ENCODE measurements at regions not wholly inside any gene's neighbourhood (a gene's known extent, or its start where the extent isn't known, plus 50 kb on each side); places are given as distances from the start of the nearest gene placed in this dataset.

- TF ChIP-seq HDAC1 (CRISPR knock-in tag; IDR thresholded peaks at IDR 0.05) (no peak), TOE1 (CRISPR knock-in tag; IDR thresholded peaks at IDR 0.05) (no peak), MED8 (CRISPR knock-in tag; IDR thresholded peaks at IDR 0.05; ENCODE audit: insufficient replicate concordance) (no peak), ZNF260 (CRISPR knock-in tag; IDR thresholded peaks at IDR 0.05; ENCODE audit: borderline replicate concordance, low read depth) (no peak)
Measured at GRCh38 chr11:104736502-104736901, 161.8 kb downstream of the CASP12 start (continued).

GRCh38 chr11:104734998-104735397 lies 163.3 kb downstream of the CASP12 start:
- no TSS peak for BruUV-seq (replicated peaks)
- Histone ChIP-seq H4K20me1 (ENCODE audit: insufficient read depth, low read length) (no peaks in the 10 kb centered on the region), H3K4me3 (replicated peaks in 1 of 3; ENCODE audit: insufficient read depth in 1 of 3, low read depth in 2 of 3, low read length in 3 of 3) (no peak overlapping the region), H3K9me3 (ENCODE audit: low read length) (no peaks in the 10 kb centered on the region), H3K9ac (ENCODE audit: insufficient read depth, low read depth, low read length) (no peak overlapping the region), H3K27me3 (ENCODE audit: control insufficient read depth in 1 of 2, insufficient read depth in 2 of 2, low read length in 2 of 2) (no peaks in the 10 kb centered on the region), H3K27ac (ENCODE audit: extremely low read length, insufficient read depth, low read length) (no peak overlapping the region), H2AFZ (ENCODE audit: low read length) (no peak overlapping the region), H3K79me2 (ENCODE audit: insufficient read depth, low read length) (no peaks in the 10 kb centered on the region), H3K4me2 (ENCODE audit: low read depth, low read length) (no peak overlapping the region), H3K36me3 (replicated peaks in 1 of 2; ENCODE audit: control insufficient read depth in 1 of 2, insufficient read depth in 2 of 2, low read length in 2 of 2) (no peaks in the 10 kb centered on the region), H3K4me1 (ENCODE audit: insufficient read depth, low read length) (no peaks in the 10 kb centered on the region)
- in situ Hi-C loops (cut with HindIII; ENCODE audit: extremely low pct_ligation_motif_present, low pct_unique_long_range_greater_than_20kb) (no loop called here), intact Hi-C loops (cut with micrococcal nuclease; ENCODE audit: unreplicated experiment) (no loop called here)
- ATAC-seq (no peak), DNase-seq (ENCODE audit: low spot score) (no peak), FAIRE-seq (no peak)
- POLR2A ChIA-PET, result no interaction called here
- TF ChIP-seq STAT5B (CRISPR knock-in tag; IDR thresholded peaks at IDR 0.05) (no peak), SOX6 (IDR thresholded peaks at IDR 0.05) (no peak), SOX6 (CRISPR knock-in tag; IDR thresholded peaks at IDR 0.05) (no peak), REXO4 (CRISPR knock-in tag; IDR thresholded peaks at IDR 0.05; ENCODE audit: borderline replicate concordance) (no peak), ZNF496 (CRISPR knock-in tag; IDR thresholded peaks at IDR 0.05; ENCODE audit: insufficient replicate concordance) (no peak), PRPF4 (IDR thresholded peaks at IDR 0.05; ENCODE audit: low read depth, low read length, poor library complexity, severe bottlenecking) (no peak), POLR2G (IDR thresholded peaks at IDR 0.05; ENCODE audit: low read depth, low read length) (no peak), NFRKB (IDR thresholded peaks at IDR 0.05) (no peak), NBN (conservative IDR thresholded peaks at IDR 0.05) (no peak), SP140L (CRISPR knock-in tag; IDR thresholded peaks at IDR 0.05; ENCODE audit: borderline replicate concordance) (no peak), ZNF761 (CRISPR knock-in tag; conservative IDR thresholded peaks at IDR 0.05) (no peak), SALL2 (CRISPR knock-in tag; IDR thresholded peaks at IDR 0.05) (no peak), ZNF10 (CRISPR knock-in tag; IDR thresholded peaks at IDR 0.05; ENCODE audit: borderline replicate concordance, low read depth) (no peak), HOXA7 (CRISPR knock-in tag; IDR thresholded peaks at IDR 0.05) (no peak), ZNF33B (CRISPR knock-in tag; IDR thresholded peaks at IDR 0.05) (no peak), HMG20A (CRISPR knock-in tag; IDR thresholded peaks at IDR 0.05; ENCODE audit: borderline replicate concordance) (no peak), MAF1 (CRISPR knock-in tag; IDR thresholded peaks at IDR 0.05; ENCODE audit: borderline replicate concordance) (no peak), FOXP4 (CRISPR knock-in tag; IDR thresholded peaks at IDR 0.05) (no peak)
- CTCF ChIA-PET (ENCODE audit: low intra/inter-chr PET ratio, low total read pairs), result no interaction called here
